Thoracic aorta (tissue), 2 donors: ENCODE measurements at regions not wholly inside any gene's neighbourhood (a gene's known extent, or its start where the extent isn't known, plus 50 kb on each side); places are given as distances from the start of the nearest gene placed in this dataset.
"Not testable (repeated sequence)": the region's sequence is repeated elsewhere in the genome, so short reads cannot be mapped to it uniquely, and the experiment has no call there.

Experiments used
- ATAC-seq: fragments of 150-250 bp; one replicate; pipeline ENCODE4 v1.8.0; 2017; ENCODE audit warnings: low read depth; ENCODE audit not compliant: insufficient number of reproducible peaks, low FRiP score
- DNase-seq: peaks from one replicate; pipeline ENCODE4 v3.0.0-alpha.2; 2020; ENCODE audit warnings: low spot score
- H3K27ac ChIP-seq, 2 donors: fragments of 200-600 bp; sonication (generic); 1 replicate in 1 of 2; 2 replicates in 1 of 2; pipeline ENCODE4 v1.5.1; 2016; ENCODE audit warnings: mild to moderate bottlenecking in 2 of 2, moderate library complexity in 2 of 2
- H3K27me3 ChIP-seq: fragments of 200-600 bp; sonication (generic); replicated peaks from 2 replicates; pipeline ENCODE4 v1.6.0; 2016; ENCODE audit warnings: mild to moderate bottlenecking; ENCODE audit not compliant: insufficient read depth
- H3K36me3 ChIP-seq: fragments of 200-600 bp; sonication (generic); one replicate; pipeline ENCODE4 v1.5.1; 2016
- H3K4me1 ChIP-seq, 2 donors: fragments of 200-600 bp; sonication (generic); 1 replicate in 1 of 2; 2 replicates in 1 of 2; pipeline versions ENCODE4 v1.5.1 to v1.6.0; 2016; ENCODE audit warnings: low read depth in 2 of 2, mild to moderate bottlenecking in 1 of 2; ENCODE audit not compliant: control insufficient read depth in 1 of 2
- H3K4me3 ChIP-seq: fragments of 200-600 bp; sonication (generic); 2 replicates; pipeline ENCODE4 v1.5.1; 2016; ENCODE audit warnings: mild to moderate bottlenecking
- H3K9me3 ChIP-seq: fragments of 200-600 bp; sonication (generic); 2 replicates; pipeline ENCODE4 v1.5.1; 2016
- TF ChIP-seq, protein P1 (sequence below): fragments of 200-600 bp; sonication (generic); IDR thresholded peaks from one replicate; pipeline ENCODE4 v1.5.1; 2019; ENCODE audit warnings: antibody characterized with exemption

DNA sequence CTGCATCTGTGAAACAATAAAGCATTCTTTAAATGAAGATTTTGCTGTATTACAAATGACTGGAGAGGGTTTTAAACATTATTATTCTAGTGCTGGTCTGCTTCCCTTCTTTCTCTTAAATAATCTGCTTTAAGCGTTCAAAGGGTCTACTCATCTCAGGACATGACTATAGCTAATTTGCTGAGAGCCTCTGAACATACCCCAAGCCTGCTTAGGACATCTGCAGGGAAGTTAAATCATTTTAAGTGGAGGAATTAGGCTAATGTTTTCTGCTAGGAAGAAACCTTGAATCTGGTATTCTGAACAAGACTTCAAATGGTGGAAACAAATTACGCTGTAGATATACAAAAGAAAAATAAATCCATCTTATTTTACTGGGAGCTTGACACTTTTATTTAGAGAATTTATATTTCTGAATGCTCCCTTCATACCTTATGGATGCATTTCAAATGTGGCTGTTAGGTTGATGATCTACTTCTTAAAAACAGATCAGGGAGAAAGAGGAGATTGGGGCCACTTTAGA lies 124.4 kb upstream of the ITGB1 start:
- Histone ChIP-seq H3K4me1 (no peaks in the 10 kb centered on the region), H3K9me3 (no peaks in the 10 kb centered on the region), H3K36me3 (no peaks in the 10 kb centered on the region), H3K4me3 (no peak overlapping the region), H3K27ac (no peak overlapping the region), H3K27me3 (no peaks in the 10 kb centered on the region)
- DNase-seq (no peak), ATAC-seq (no peak)
- TF ChIP-seq, protein P1, sequence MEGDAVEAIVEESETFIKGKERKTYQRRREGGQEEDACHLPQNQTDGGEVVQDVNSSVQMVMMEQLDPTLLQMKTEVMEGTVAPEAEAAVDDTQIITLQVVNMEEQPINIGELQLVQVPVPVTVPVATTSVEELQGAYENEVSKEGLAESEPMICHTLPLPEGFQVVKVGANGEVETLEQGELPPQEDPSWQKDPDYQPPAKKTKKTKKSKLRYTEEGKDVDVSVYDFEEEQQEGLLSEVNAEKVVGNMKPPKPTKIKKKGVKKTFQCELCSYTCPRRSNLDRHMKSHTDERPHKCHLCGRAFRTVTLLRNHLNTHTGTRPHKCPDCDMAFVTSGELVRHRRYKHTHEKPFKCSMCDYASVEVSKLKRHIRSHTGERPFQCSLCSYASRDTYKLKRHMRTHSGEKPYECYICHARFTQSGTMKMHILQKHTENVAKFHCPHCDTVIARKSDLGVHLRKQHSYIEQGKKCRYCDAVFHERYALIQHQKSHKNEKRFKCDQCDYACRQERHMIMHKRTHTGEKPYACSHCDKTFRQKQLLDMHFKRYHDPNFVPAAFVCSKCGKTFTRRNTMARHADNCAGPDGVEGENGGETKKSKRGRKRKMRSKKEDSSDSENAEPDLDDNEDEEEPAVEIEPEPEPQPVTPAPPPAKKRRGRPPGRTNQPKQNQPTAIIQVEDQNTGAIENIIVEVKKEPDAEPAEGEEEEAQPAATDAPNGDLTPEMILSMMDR: no peak

- not testable (repeated sequence) for H3K36me3 ChIP-seq, H3K4me3 ChIP-seq, ATAC-seq, H3K27me3 ChIP-seq, H3K27ac ChIP-seq, DNase-seq, H3K9me3 ChIP-seq, H3K4me1 ChIP-seq
Measured at GRCh38 chr10:33080467-33080866, 122.4 kb upstream of the ITGB1 start.

GRCh38 chr10:33074443-33074842 lies 116.4 kb upstream of the ITGB1 start:
- Histone ChIP-seq H3K4me3 (no peak overlapping the region), H3K36me3 (no peaks in the 10 kb centered on the region), H3K27ac (no peak overlapping the region), H3K27me3 (no peaks in the 10 kb centered on the region), H3K4me1 (no peaks in the 10 kb centered on the region), H3K9me3 (no peaks in the 10 kb centered on the region)
- TF ChIP-seq, protein P1: no peak
- DNase-seq (no peak), ATAC-seq (no peak)

- no peaks in the 10 kb centered on the region for H3K36me3 ChIP-seq
- TF ChIP-seq, protein P1: no peak
- ATAC-seq: no peak
- H3K27ac ChIP-seq: no peak overlapping the region
- H3K4me1 ChIP-seq: no peaks in the 10 kb centered on the region
- no peak for DNase-seq
- no peaks in the 10 kb centered on the region for H3K27me3 ChIP-seq
- no peaks in the 10 kb centered on the region for H3K9me3 ChIP-seq
- H3K4me3 ChIP-seq: no peak overlapping the region
Measured at GRCh38 chr10:33073641-33074415, 115.8 kb upstream of the ITGB1 start.

DNA sequence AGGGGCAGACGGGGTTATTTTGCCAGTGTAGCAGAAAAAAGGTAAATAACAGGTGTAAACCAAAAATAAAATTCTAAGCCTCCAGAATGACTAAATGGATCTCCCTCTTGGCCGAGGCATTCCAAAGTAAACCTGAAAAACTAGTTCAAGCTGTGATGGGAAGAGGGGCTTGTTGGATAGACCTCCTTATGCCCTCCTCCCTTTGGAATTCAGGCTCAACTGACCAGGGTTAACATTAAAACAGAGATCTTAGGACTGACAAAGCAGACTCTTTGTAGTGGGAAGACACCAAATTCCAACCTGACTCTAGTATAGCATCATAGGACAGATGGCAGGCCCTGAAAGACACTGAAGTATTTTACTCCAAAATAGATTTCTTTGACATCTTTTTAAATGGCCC lies 113.8 kb upstream of the ITGB1 start:
- no peak for ATAC-seq
- H3K36me3 ChIP-seq: no peaks in the 10 kb centered on the region
- TF ChIP-seq, protein P1: no peak

DNA sequence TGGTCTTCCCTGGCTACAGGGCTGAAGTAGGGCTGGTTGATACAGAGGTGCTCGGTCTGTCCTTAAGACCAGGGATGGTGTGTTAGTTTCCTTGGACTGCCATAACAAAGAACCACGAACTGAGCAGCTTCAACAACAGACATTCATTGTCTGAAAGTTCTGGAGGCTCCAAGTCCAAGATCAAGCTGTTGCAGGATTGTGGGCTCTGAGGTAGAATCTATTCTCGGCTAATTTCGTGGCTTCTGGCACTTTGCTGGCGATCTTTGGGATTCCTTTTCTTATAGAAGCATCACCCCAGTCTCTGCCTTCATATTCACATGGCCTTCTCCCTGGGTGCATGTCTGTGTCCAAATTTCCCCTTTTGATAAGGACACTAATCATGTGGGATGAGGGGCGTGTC lies 112.1 kb upstream of the ITGB1 start:
- no peak for DNase-seq
- Histone ChIP-seq H3K4me3 (no peak overlapping the region), H3K9me3 (no peaks in the 10 kb centered on the region), H3K36me3 (no peaks in the 10 kb centered on the region), H3K27ac (no peak overlapping the region), H3K4me1 (peaks cover 0 to 2% of the 10 kb centered on the region in 2 donors), H3K27me3 (no peaks in the 10 kb centered on the region)
- TF ChIP-seq, protein P1: no peak
- no peak for ATAC-seq

More for the DNA sequence above, 113.8 kb upstream of the ITGB1 start:
- DNase-seq: no peak
- H3K4me1 ChIP-seq: no peaks in the 10 kb centered on the region
- H3K27ac ChIP-seq: no peak overlapping the region
- H3K9me3 ChIP-seq: no peaks in the 10 kb centered on the region
- H3K27me3 ChIP-seq: no peaks in the 10 kb centered on the region
- no peak overlapping the region for H3K4me3 ChIP-seq
